ENCODE measurements at regions not wholly inside any gene's neighbourhood (a gene's known extent, or its start where the extent isn't known, plus 50 kb on each side); places are given as distances from the start of the nearest gene placed in this dataset.

DNA sequence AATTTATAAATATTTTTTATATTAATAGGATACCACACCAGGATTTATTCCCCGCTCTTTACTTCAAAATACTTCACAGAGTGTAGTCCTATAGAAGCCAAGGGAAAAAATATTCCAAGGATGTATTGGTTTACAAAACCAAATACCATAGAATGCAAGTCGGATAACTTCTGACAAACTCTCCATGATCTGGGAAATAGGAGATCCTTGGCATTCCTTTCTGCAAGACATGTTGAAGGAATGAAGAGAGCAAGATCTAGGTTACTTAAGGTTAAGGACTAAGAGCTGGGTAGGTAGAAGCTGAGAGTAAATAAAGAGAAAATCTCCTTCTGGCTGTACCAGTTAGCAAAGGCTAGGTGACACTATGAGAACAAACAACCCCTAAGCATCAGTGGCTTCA, 141.2 kb downstream of the LRATD1 start:
- Histone ChIP-seq H3K27me3 (no peaks in the 10 kb centered on the region), H3K27ac (replicated peaks in 1 of 4) (no peak overlapping the region), H3K4me1 (peaks cover 0 to 9% (median 0%) of the 10 kb centered on the region in 4 donors), H3K9me3 (no peaks in the 10 kb centered on the region), H3K4me3 (no peak overlapping the region), H3K36me3 (no peaks in the 10 kb centered on the region)
- WGBS: 59% methylated on average over 2 of the region's 2 CpGs
- DNase-seq (ENCODE audit: extremely low spot score): no peak
- TF ChIP-seq EP300 (IDR thresholded peaks at IDR 0.05): no peak
- TF ChIP-seq, protein P1, sequence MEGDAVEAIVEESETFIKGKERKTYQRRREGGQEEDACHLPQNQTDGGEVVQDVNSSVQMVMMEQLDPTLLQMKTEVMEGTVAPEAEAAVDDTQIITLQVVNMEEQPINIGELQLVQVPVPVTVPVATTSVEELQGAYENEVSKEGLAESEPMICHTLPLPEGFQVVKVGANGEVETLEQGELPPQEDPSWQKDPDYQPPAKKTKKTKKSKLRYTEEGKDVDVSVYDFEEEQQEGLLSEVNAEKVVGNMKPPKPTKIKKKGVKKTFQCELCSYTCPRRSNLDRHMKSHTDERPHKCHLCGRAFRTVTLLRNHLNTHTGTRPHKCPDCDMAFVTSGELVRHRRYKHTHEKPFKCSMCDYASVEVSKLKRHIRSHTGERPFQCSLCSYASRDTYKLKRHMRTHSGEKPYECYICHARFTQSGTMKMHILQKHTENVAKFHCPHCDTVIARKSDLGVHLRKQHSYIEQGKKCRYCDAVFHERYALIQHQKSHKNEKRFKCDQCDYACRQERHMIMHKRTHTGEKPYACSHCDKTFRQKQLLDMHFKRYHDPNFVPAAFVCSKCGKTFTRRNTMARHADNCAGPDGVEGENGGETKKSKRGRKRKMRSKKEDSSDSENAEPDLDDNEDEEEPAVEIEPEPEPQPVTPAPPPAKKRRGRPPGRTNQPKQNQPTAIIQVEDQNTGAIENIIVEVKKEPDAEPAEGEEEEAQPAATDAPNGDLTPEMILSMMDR (IDR thresholded peaks at IDR 0.05): no peak
- TF ChIP-seq POLR2A (IDR thresholded peaks at IDR 0.05; ENCODE audit: low read depth): no peak
- TF ChIP-seq POLR2AphosphoS5 (IDR thresholded peaks at IDR 0.05): no peak
- intact Hi-C loops (cut with DNase I): no loop called here

DNA sequence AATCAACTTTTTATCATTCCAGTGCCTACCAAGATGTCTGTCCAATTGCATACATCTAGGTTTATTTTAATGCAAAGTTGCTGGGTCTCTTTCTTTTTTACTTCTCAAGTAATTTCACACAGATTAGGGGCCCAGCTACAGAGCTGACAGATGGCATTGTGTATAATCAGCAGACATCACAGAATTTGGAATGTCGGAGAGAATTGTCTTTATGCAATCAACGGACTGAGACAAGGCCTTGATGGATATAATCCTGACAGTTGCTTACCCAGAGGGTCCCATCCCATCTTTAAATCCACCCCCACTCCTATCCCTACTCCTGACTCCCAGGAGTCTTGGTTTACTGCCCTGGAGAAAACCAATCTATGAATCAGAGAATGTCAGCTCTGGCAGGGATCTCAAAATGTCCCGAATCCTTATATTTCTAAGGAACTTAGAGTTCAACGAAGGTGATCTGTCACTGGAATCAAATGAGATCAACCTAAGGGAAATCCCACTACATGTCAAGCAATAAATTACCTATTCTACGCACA, 142.0 kb downstream of the LRATD1 start:
- no peak overlapping the region for H3K27ac ChIP-seq (replicated peaks in 1 of 4)
- H3K4me1 ChIP-seq: peaks cover 0 to 9% (median 0%) of the 10 kb centered on the region in 4 donors
- no peak overlapping the region for H3K4me3 ChIP-seq
- no peak for DNase-seq (ENCODE audit: extremely low spot score)
- no peaks in the 10 kb centered on the region for H3K9me3 ChIP-seq
- no peaks in the 10 kb centered on the region for H3K27me3 ChIP-seq
- TF ChIP-seq, protein P1 (IDR thresholded peaks at IDR 0.05): no peak
- no peak for TF ChIP-seq EP300 (IDR thresholded peaks at IDR 0.05)
- no peak for TF ChIP-seq POLR2A (IDR thresholded peaks at IDR 0.05; ENCODE audit: low read depth)
- no peak for TF ChIP-seq POLR2AphosphoS5 (IDR thresholded peaks at IDR 0.05)
- intact Hi-C loops (cut with DNase I): no loop called here
- no peaks in the 10 kb centered on the region for H3K36me3 ChIP-seq
- 83% methylated on average over 5 of the region's 5 CpGs for WGBS

DNA sequence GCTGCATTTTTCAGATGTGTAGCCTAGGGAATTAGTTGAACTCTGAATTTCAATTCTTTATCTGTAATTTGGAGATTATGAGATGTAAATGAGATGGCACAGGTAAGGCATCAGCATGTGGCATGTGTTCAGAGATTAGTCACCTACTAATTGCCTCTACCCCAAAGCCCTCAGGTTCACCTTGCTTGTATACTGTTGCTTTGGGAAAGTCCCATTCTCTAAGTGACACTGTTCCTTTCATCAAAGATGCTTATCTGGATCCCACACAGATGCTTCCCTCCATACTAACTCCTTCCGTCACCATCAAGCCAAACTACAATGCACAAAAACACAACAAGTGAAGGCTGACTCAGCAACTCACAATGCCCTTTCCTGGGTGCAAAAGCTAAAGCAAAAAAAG, 143.7 kb downstream of the LRATD1 start:
- no peak overlapping the region for H3K4me3 ChIP-seq
- intact Hi-C loops (cut with DNase I): no loop called here
- H3K9me3 ChIP-seq: no peaks in the 10 kb centered on the region
- H3K4me1 ChIP-seq: peaks cover 0 to 9% (median 0%) of the 10 kb centered on the region in 4 donors
- H3K36me3 ChIP-seq: no peaks in the 10 kb centered on the region
- DNase-seq (ENCODE audit: extremely low spot score): no peak
- 28% methylated on average over 1 of the region's 1 CpG for WGBS
- H3K27ac ChIP-seq (replicated peaks in 1 of 4): no peak overlapping the region
- H3K27me3 ChIP-seq: no peaks in the 10 kb centered on the region
- TF ChIP-seq, protein P1 (IDR thresholded peaks at IDR 0.05): no peak
- TF ChIP-seq POLR2A (IDR thresholded peaks at IDR 0.05; ENCODE audit: low read depth) (no peak), POLR2AphosphoS5 (IDR thresholded peaks at IDR 0.05) (no peak), EP300 (IDR thresholded peaks at IDR 0.05) (no peak)

DNA sequence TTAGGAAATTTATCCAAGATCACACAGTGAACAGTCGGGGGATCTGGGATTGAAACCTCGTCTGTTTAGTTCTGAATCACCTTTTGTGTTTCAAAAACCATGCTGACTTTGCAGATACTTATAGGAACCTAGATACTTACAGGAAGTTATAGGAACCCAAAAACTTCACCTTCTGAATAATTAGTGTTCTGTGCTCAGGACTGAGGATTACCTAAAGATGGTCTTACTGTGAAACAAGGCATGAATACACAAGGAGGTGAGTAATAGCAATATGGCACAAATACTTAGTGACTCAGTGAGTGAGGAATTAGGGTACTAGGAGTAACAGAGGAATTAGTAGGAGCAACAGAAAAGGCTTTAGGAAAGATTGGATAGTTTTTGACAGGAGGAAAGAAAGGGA, 145.5 kb downstream of the LRATD1 start:
- DNase-seq (ENCODE audit: extremely low spot score): no peak
- H3K27me3 ChIP-seq: no peaks in the 10 kb centered on the region
- H3K36me3 ChIP-seq: no peaks in the 10 kb centered on the region
- WGBS: 75% methylated on average over 2 of the region's 2 CpGs
- H3K27ac ChIP-seq (replicated peaks in 1 of 4): no peak overlapping the region
- TF ChIP-seq, protein P1 (IDR thresholded peaks at IDR 0.05): no peak
- no peak for TF ChIP-seq POLR2AphosphoS5 (IDR thresholded peaks at IDR 0.05)
- no peak overlapping the region for H3K4me3 ChIP-seq
- H3K4me1 ChIP-seq: peaks cover 0 to 9% (median 0%) of the 10 kb centered on the region in 4 donors
- intact Hi-C loops (cut with DNase I): no loop called here
- H3K9me3 ChIP-seq: no peaks in the 10 kb centered on the region

DNA sequence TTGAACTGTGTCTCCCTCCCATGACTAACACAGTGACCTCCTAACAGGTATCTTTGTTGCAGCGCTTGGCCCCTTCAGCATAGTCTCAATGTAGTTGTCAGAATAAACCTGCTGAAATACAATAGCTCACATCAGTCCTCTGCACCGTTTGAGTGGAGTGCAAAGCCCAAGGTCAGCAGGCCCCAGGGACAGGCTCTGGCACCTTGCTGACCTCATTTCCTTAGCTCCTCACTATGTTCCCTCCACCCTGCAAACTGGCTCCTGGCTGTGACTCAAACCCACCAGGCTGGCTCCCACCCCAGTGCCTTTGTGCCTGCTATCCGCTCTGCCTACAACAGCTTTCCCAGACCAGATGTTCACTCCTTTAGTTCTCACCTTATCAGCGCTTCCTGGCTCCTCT, 146.7 kb downstream of the LRATD1 start:
- H3K4me3 ChIP-seq: no peak overlapping the region
- no peaks in the 10 kb centered on the region for H3K27me3 ChIP-seq
- 81% methylated on average over 4 of the region's 4 CpGs for WGBS
- H3K36me3 ChIP-seq: no peaks in the 10 kb centered on the region
- no peaks in the 10 kb centered on the region for H3K9me3 ChIP-seq
- TF ChIP-seq, protein P1 (IDR thresholded peaks at IDR 0.05): no peak
- TF ChIP-seq EP300 (IDR thresholded peaks at IDR 0.05): no peak
- no peak for TF ChIP-seq POLR2AphosphoS5 (IDR thresholded peaks at IDR 0.05)
- no peak for DNase-seq (ENCODE audit: extremely low spot score)
- intact Hi-C loops (cut with DNase I): no loop called here
- H3K4me1 ChIP-seq: no peaks in the 10 kb centered on the region
- no peak overlapping the region for H3K27ac ChIP-seq (replicated peaks in 1 of 4)
